ENCODE measurements at regions not wholly inside any gene's neighbourhood (a gene's known extent, or its start where the extent isn't known, plus 50 kb on each side); places are given as distances from the start of the nearest gene placed in this dataset.

- TF ChIP-seq CTCF (IDR thresholded peaks at IDR 0.05; ENCODE audit: borderline replicate concordance, extremely low read depth, insufficient read depth) = no peak
- DNase-seq (no peak), FAIRE-seq (no peak)
- H3K9me3 ChIP-seq (ENCODE audit: control insufficient read depth in 2 of 3, insufficient read depth in 1 of 3, low read length in 3 of 3) = no peaks in the 10 kb centered on the region
- intact Hi-C loops (cut with DNase I) = no loop called here
- H3K27ac ChIP-seq (ENCODE audit: low read depth in 2 of 2, low read length in 2 of 2) = no peak overlapping the region
- H3K4me1 ChIP-seq (ENCODE audit: control insufficient read depth in 2 of 3, insufficient read depth in 2 of 3, low read depth in 1 of 3, low read length in 3 of 3) = peaks cover 0 to 4% (median 3%) of the 10 kb centered on the region in 3 donors
- no peak overlapping the region for H3K9ac ChIP-seq (ENCODE audit: low read length in 3 of 3)
- no peaks in the 10 kb centered on the region for H3K27me3 ChIP-seq (ENCODE audit: control insufficient read depth, insufficient read depth, low read length)
- H3K4me3 ChIP-seq (ENCODE audit: low read length in 3 of 3) = no peak overlapping the region
- no peaks in the 10 kb centered on the region for H3K36me3 ChIP-seq (ENCODE audit: control insufficient read depth in 2 of 3, insufficient read depth in 3 of 3, low read length in 3 of 3)
Observed at GRCh38 chr4:99722006-99722405, 64.4 kb upstream of the C4orf54 start.

GRCh38 chr4:99720206-99720605 lies 62.6 kb upstream of the C4orf54 start:
- DNase-seq (no peak), FAIRE-seq (no peak)
- no peaks in the 10 kb centered on the region for H3K27me3 ChIP-seq (ENCODE audit: control insufficient read depth, insufficient read depth, low read length)
- H3K9me3 ChIP-seq (ENCODE audit: control insufficient read depth in 2 of 3, insufficient read depth in 1 of 3, low read length in 3 of 3) = no peaks in the 10 kb centered on the region
- peaks cover 0 to 4% (median 3%) of the 10 kb centered on the region in 3 donors for H3K4me1 ChIP-seq (ENCODE audit: control insufficient read depth in 2 of 3, insufficient read depth in 2 of 3, low read depth in 1 of 3, low read length in 3 of 3)
- intact Hi-C loops (cut with DNase I) = no loop called here
- H3K27ac ChIP-seq (ENCODE audit: low read depth in 2 of 2, low read length in 2 of 2) = no peak overlapping the region
- no peak overlapping the region for H3K4me3 ChIP-seq (ENCODE audit: low read length in 3 of 3)
- H3K9ac ChIP-seq (ENCODE audit: low read length in 3 of 3) = no peak overlapping the region
- no peaks in the 10 kb centered on the region for H3K36me3 ChIP-seq (ENCODE audit: control insufficient read depth in 2 of 3, insufficient read depth in 3 of 3, low read length in 3 of 3)
- no peak for TF ChIP-seq CTCF (IDR thresholded peaks at IDR 0.05; ENCODE audit: borderline replicate concordance, extremely low read depth, insufficient read depth)

GRCh38 chr4:99716996-99717395 lies 59.4 kb upstream of the C4orf54 start:
- TF ChIP-seq CTCF (IDR thresholded peaks at IDR 0.05; ENCODE audit: borderline replicate concordance, extremely low read depth, insufficient read depth) = no peak
- Histone ChIP-seq H3K9ac (ENCODE audit: low read length in 3 of 3) (no peak overlapping the region), H3K27ac (ENCODE audit: low read depth in 2 of 2, low read length in 2 of 2) (no peak overlapping the region), H3K9me3 (ENCODE audit: control insufficient read depth in 2 of 3, insufficient read depth in 1 of 3, low read length in 3 of 3) (no peaks in the 10 kb centered on the region), H3K4me1 (ENCODE audit: control insufficient read depth in 2 of 3, insufficient read depth in 2 of 3, low read depth in 1 of 3, low read length in 3 of 3) (no peaks in the 10 kb centered on the region), H3K27me3 (ENCODE audit: control insufficient read depth, insufficient read depth, low read length) (no peaks in the 10 kb centered on the region), H3K4me3 (ENCODE audit: low read length in 3 of 3) (no peak overlapping the region), H3K36me3 (ENCODE audit: control insufficient read depth in 2 of 3, insufficient read depth in 3 of 3, low read length in 3 of 3) (no peaks in the 10 kb centered on the region)
- intact Hi-C loops (cut with DNase I) = no loop called here
- DNase-seq (no peak), FAIRE-seq (no peak)

GRCh38 chr4:99715286-99715685 lies 57.7 kb upstream of the C4orf54 start:
- no peaks in the 10 kb centered on the region for H3K4me1 ChIP-seq (ENCODE audit: control insufficient read depth in 2 of 3, insufficient read depth in 2 of 3, low read depth in 1 of 3, low read length in 3 of 3)
- no peak overlapping the region for H3K27ac ChIP-seq (ENCODE audit: low read depth in 2 of 2, low read length in 2 of 2)
- no peaks in the 10 kb centered on the region for H3K9me3 ChIP-seq (ENCODE audit: control insufficient read depth in 2 of 3, insufficient read depth in 1 of 3, low read length in 3 of 3)
- no peak for DNase-seq
- no peak for FAIRE-seq
- TF ChIP-seq CTCF (IDR thresholded peaks at IDR 0.05; ENCODE audit: borderline replicate concordance, extremely low read depth, insufficient read depth) = no peak
- H3K9ac ChIP-seq (ENCODE audit: low read length in 3 of 3) = no peak overlapping the region
- H3K27me3 ChIP-seq (ENCODE audit: control insufficient read depth, insufficient read depth, low read length) = no peaks in the 10 kb centered on the region
- H3K36me3 ChIP-seq (ENCODE audit: control insufficient read depth in 2 of 3, insufficient read depth in 3 of 3, low read length in 3 of 3) = no peaks in the 10 kb centered on the region
- intact Hi-C loops (cut with DNase I) = no loop called here
- no peak overlapping the region for H3K4me3 ChIP-seq (ENCODE audit: low read length in 3 of 3)

All from kidney (tissue), 13 donors.